Right lobe of liver (tissue), 4 donors: ENCODE measurements at regions not wholly inside any gene's neighbourhood (a gene's known extent, or its start where the extent isn't known, plus 50 kb on each side); places are given as distances from the start of the nearest gene placed in this dataset.
"Not testable (repeated sequence)": the region's sequence is repeated elsewhere in the genome, so short reads cannot be mapped to it uniquely, and the experiment has no call there.

Experiments
- CTCF ChIP-seq, 4 donors: fragments of 200-600 bp in 3 of 4; fragments of 450-650 bp in 1 of 4; IDR thresholded peaks; one replicate each; pipeline versions ENCODE4 v1.5.1 to v1.8.0; 2016 to 2022; ENCODE audit warnings: antibody characterized with exemption in 4 of 4, mild to moderate bottlenecking in 2 of 4
- POLR2A ChIP-seq: fragments of 450-650 bp; IDR thresholded peaks from one replicate; pipeline ENCODE4 v1.6.1; 2017; ENCODE audit warnings: antibody characterized with exemption, mild to moderate bottlenecking
- donor health status: DM: no; HTN: no; CAD: no.
- donor health status: DM: no; HTN: no; CAD: no.
- donor health status: DM: no; HTN: yes; CAD: no.

DNA sequence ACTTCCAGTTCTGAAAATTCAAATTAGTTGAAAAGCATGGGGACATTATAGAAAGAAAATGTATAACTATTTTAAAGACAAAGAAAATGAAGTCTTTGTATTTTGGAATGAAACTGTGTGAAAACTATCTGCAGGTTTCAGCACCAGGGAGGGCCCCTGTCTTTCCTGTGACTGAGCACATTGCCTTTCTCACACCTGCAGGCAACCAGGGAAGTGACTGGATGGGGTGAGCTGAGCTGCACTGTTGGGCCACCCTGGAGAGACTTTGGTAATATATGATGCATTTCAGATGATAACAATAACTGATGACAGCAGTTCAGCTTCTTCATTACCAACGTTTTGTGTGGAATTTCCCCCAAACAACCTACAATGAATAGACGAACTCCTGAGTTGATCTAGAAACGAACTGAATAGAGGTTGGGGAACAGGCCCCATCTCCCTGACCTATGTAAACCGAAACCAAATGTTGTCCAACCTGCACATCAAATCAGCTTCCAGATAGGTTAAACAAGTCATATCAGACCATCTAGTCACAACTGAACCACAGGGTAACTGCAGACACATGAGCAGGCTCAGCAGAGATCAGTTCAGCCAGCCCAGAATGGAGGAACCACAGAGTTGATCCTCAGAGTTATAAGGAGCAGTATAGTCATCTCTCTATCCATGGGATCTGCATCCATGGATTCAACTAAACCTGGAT lies 1402.2 kb downstream of the RPIA start:
- not testable (repeated sequence) for TF ChIP-seq CTCF (IDR thresholded peaks at IDR 0.05); POLR2A
